Prostate gland (tissue), 2 donors: ENCODE measurements at regions not wholly inside any gene's neighbourhood (a gene's known extent, or its start where the extent isn't known, plus 50 kb on each side); places are given as distances from the start of the nearest gene placed in this dataset.

Experiments
- CTCF ChIP-seq, 4 experiments: fragments of 200-600 bp in 2 of 4; fragments of 450-650 bp in 2 of 4; sonication (generic) in 2 of 4; IDR thresholded peaks; 1 replicate in 3 of 4; 2 replicates in 1 of 4; pipeline ENCODE4 v1.5.1; 2016 to 2019; ENCODE audit warnings: antibody characterized with exemption in 4 of 4, mild to moderate bottlenecking in 2 of 4, moderate library complexity in 2 of 4
- POLR2AphosphoS5 ChIP-seq: sonication (generic); formaldehyde crosslinking; IDR thresholded peaks from one replicate; pipeline ENCODE4 v1.6.1; 2017; ENCODE audit warnings: antibody characterized with exemption

GRCh38 chr2:123870206-123870880, 154.7 kb upstream of the CNTNAP5 start:
- TF ChIP-seq CTCF (IDR thresholded peaks at IDR 0.05) (no peak), POLR2AphosphoS5 (no peak)
